Astrocyte (in vitro differentiated cells and primary cell): ENCODE measurements at regions not wholly inside any gene's neighbourhood (a gene's known extent, or its start where the extent isn't known, plus 50 kb on each side); places are given as distances from the start of the nearest gene placed in this dataset.

Experiments used
- EZH2 ChIP-seq: IDR thresholded peaks from 2 replicates; pipeline ENCODE4 v1.6.1; 2012; ENCODE audit warnings: mild to moderate bottlenecking, low read length, inconsistent platforms; ENCODE audit not compliant: insufficient read depth
- TF ChIP-seq, protein P1 (sequence below): IDR thresholded peaks from 2 replicates; pipeline ENCODE4 v1.5.1; 2011; ENCODE audit warnings: low read depth, mild to moderate bottlenecking, inconsistent platforms, low read length, moderate library complexity; ENCODE audit not compliant: insufficient read depth

DNA sequence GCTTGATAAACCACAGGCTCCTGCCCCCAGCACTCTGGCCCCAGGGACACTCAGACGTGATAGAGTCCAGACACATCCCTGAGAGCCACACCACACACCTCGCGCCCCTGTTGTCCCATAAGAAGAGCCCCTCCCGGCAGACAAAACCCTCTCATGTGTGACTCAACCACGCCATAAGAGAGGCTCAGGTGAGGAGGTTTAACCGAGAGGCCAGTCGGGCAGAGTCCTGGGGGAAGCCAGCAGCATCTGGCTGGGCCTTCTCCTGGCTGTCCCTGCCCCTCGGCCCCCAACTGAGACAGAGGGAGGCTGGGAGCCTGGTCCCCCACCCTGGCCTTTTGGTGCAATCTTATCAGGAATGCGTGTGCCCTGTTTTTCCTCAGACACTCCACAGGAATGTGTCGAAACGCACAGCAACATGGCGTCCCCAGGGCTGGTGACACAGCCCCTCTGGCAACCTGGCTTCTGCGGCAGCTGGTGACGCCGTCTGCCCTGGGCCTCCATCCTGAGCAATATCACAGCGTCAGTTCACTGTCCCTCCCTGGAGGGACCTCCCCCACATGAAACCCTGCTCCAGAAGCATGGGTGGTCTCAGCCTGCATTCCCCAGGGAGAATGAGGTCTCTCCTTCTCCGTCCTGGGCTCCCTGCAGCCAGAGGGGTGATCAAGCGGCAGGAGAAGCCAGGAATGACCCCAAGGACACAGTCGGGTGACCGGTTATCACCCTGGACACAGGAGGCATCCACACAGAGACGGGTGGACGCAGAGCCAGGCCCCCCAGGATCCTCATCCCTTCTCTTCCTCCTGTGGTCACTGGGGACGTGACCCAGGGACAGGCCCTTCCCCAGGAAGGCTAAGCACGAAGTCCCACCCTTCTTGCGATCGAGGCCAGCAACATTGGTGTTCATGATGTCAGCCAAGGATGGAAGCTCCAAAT, 156.6 kb upstream of the AFDN start:
- TF ChIP-seq, protein P1, sequence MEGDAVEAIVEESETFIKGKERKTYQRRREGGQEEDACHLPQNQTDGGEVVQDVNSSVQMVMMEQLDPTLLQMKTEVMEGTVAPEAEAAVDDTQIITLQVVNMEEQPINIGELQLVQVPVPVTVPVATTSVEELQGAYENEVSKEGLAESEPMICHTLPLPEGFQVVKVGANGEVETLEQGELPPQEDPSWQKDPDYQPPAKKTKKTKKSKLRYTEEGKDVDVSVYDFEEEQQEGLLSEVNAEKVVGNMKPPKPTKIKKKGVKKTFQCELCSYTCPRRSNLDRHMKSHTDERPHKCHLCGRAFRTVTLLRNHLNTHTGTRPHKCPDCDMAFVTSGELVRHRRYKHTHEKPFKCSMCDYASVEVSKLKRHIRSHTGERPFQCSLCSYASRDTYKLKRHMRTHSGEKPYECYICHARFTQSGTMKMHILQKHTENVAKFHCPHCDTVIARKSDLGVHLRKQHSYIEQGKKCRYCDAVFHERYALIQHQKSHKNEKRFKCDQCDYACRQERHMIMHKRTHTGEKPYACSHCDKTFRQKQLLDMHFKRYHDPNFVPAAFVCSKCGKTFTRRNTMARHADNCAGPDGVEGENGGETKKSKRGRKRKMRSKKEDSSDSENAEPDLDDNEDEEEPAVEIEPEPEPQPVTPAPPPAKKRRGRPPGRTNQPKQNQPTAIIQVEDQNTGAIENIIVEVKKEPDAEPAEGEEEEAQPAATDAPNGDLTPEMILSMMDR: no peak
- TF ChIP-seq EZH2: no peak
